HL-60 (cell line): ENCODE measurements at regions not wholly inside any gene's neighbourhood (a gene's known extent, or its start where the extent isn't known, plus 50 kb on each side); places are given as distances from the start of the nearest gene placed in this dataset.

Experiments
- POLR2AphosphoS5 ChIP-seq: IDR thresholded peaks from 2 replicates; pipeline ENCODE4 v1.6.1; 2012; ENCODE audit warnings: low read depth
- TF ChIP-seq, protein P1 (sequence below): IDR thresholded peaks from one replicate; pipeline ENCODE4 v1.5.1; 2011; ENCODE audit warnings: low read length, control low read depth, inconsistent platforms; ENCODE audit not compliant: insufficient read depth
- TF ChIP-seq, protein P2 (sequence below): IDR thresholded peaks from 2 replicates; pipeline ENCODE4 v1.6.1; 2012; ENCODE audit warnings: low read depth; ENCODE audit not compliant: insufficient replicate concordance

DNA sequence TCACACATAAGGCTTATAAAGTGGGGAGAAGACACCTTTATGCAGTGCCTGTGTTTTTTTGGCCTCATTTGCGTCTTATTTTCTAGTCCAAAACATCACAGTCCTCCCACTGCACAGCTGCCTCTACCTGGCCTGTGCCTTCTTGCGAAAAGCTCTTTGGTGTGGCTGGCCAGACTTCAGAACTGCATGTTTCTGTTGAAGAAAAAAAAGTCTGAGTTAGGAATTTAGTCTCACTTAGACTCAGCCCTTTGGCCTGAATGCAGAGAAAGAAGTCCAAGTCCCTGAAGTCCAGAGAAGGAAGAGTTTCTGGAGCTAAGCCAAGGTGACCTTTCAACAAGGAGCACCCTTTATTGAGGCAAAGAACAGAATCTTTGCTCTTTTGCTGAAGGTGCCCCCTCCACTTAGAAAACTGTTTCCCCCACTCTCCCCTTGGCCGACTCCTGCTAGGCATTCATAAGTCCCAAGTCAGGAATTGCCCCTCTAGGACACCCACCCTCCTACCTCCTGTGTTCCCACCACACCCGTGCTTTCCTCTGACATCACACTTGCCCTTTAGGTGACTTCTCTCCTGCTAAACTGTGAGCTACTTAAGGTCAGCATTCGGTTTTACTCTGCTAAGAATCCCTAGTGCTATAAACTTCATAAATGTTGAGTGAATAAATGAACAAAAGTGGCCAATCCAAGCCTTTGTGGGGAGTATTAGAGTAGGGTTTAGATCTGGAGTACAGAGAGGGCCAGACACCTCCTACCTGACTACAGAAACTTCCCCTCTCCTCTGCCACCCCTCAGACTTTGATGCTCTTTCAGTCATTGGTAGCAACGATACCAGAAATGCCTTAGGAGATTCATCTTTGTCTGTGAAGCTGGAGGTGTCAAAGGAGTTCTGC is 226.8 kb downstream of the LACC1 start:
- no peak for TF ChIP-seq POLR2AphosphoS5
- TF ChIP-seq, protein P1, sequence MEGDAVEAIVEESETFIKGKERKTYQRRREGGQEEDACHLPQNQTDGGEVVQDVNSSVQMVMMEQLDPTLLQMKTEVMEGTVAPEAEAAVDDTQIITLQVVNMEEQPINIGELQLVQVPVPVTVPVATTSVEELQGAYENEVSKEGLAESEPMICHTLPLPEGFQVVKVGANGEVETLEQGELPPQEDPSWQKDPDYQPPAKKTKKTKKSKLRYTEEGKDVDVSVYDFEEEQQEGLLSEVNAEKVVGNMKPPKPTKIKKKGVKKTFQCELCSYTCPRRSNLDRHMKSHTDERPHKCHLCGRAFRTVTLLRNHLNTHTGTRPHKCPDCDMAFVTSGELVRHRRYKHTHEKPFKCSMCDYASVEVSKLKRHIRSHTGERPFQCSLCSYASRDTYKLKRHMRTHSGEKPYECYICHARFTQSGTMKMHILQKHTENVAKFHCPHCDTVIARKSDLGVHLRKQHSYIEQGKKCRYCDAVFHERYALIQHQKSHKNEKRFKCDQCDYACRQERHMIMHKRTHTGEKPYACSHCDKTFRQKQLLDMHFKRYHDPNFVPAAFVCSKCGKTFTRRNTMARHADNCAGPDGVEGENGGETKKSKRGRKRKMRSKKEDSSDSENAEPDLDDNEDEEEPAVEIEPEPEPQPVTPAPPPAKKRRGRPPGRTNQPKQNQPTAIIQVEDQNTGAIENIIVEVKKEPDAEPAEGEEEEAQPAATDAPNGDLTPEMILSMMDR, result no peak
- TF ChIP-seq, protein P2, sequence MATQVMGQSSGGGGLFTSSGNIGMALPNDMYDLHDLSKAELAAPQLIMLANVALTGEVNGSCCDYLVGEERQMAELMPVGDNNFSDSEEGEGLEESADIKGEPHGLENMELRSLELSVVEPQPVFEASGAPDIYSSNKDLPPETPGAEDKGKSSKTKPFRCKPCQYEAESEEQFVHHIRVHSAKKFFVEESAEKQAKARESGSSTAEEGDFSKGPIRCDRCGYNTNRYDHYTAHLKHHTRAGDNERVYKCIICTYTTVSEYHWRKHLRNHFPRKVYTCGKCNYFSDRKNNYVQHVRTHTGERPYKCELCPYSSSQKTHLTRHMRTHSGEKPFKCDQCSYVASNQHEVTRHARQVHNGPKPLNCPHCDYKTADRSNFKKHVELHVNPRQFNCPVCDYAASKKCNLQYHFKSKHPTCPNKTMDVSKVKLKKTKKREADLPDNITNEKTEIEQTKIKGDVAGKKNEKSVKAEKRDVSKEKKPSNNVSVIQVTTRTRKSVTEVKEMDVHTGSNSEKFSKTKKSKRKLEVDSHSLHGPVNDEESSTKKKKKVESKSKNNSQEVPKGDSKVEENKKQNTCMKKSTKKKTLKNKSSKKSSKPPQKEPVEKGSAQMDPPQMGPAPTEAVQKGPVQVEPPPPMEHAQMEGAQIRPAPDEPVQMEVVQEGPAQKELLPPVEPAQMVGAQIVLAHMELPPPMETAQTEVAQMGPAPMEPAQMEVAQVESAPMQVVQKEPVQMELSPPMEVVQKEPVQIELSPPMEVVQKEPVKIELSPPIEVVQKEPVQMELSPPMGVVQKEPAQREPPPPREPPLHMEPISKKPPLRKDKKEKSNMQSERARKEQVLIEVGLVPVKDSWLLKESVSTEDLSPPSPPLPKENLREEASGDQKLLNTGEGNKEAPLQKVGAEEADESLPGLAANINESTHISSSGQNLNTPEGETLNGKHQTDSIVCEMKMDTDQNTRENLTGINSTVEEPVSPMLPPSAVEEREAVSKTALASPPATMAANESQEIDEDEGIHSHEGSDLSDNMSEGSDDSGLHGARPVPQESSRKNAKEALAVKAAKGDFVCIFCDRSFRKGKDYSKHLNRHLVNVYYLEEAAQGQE, result no peak
